MCF 10A (cell line): ENCODE measurements at regions not wholly inside any gene's neighbourhood (a gene's known extent, or its start where the extent isn't known, plus 50 kb on each side); places are given as distances from the start of the nearest gene placed in this dataset.

ENCODE experiments used
- BruUV-seq: library from RNA; stranded (reverse); fragments of 400-500 nt; replicated peaks from 2 replicates; lab custom pipeline; 2021; lab: Mats Ljungman, UMichigan
- CTCF ChIA-PET: fragments of 300-600 bp; sonication (Branson Sonifier 250); formaldehyde crosslinking; extraction: SDS; loops from one replicate; lab custom pipeline; 2021; ENCODE audit warnings: antibody characterized with exemption, inconsistent platforms; lab: Yijun Ruan, JAX
- POLR2A ChIA-PET: fragments of 300-600, 350-650 bp; sonication (Branson Sonifier 250); formaldehyde crosslinking; extraction: SDS; loops from one replicate; lab custom pipeline; 2020; ENCODE audit warnings: antibody characterized with exemption, inconsistent platforms; lab: Yijun Ruan, JAX
- DNase-seq: peaks from one replicate; pipeline ENCODE4 v3.0.0-alpha.2; 2018; ENCODE audit not compliant: unreplicated experiment
- H3K27ac Mint-ChIP-seq: one replicate; pipeline ENCODE4 v1.8.0; 2022; ENCODE audit warnings: mild to moderate bottlenecking, low read depth, mixed read lengths; ENCODE audit not compliant: unreplicated experiment
- H3K27me3 Mint-ChIP-seq: one replicate; pipeline ENCODE4 v1.8.0; 2022; ENCODE audit warnings: mixed read lengths; ENCODE audit not compliant: insufficient read depth, unreplicated experiment
- H3K36me3 Mint-ChIP-seq: one replicate; pipeline ENCODE4 v1.8.0; 2022; ENCODE audit warnings: mild to moderate bottlenecking, moderate library complexity, mixed read lengths; ENCODE audit not compliant: insufficient read depth, unreplicated experiment
- H3K4me1 Mint-ChIP-seq: one replicate; pipeline ENCODE4 v1.8.0; 2022; ENCODE audit warnings: mixed read lengths; ENCODE audit not compliant: insufficient read depth, unreplicated experiment
- H3K4me3 Mint-ChIP-seq: one replicate; pipeline ENCODE4 v1.8.0; 2022; ENCODE audit warnings: mild to moderate bottlenecking, moderate library complexity, mixed read lengths; ENCODE audit not compliant: unreplicated experiment
- H3K9me3 Mint-ChIP-seq: one replicate; pipeline ENCODE4 v1.8.0; 2022; ENCODE audit warnings: mixed read lengths; ENCODE audit not compliant: unreplicated experiment
- intact Hi-C: fragments of 100-400 bp; cut with micrococcal nuclease; formaldehyde crosslinking; loops from 2 replicates; pipeline ENCODE4 v1.14.1; 2022
- TF ChIP-seq, protein P1 (sequence below): fragments of 200-600 bp; IDR thresholded peaks from one replicate; pipeline ENCODE4 v1.8.0; 2022; ENCODE audit warnings: antibody characterized with exemption, mild to moderate bottlenecking; ENCODE audit not compliant: unreplicated experiment

DNA sequence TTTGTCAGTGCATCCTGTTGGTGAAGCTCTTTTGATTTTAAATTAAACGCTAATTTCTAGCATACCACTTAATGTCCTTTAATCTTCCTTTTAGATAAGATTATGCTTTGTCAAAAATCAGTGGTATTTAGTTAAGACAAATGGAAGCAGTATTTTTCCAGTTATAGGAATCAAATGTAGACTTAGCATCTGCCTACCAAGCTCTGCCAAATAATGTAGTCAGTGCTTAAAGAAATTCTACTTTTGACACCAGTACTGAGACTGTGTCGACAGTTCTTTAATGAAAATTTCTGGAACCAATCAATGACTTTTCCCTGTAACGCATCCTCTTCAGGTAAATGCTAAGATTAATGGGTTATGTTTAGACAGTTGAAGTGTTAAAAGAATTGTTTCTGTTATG lies 803.3 kb upstream of the FAM98A start:
- intact Hi-C loops: no loop called here
- no peaks in the 10 kb centered on the region for H3K4me1 Mint-ChIP-seq
- H3K27ac Mint-ChIP-seq: no peak overlapping the region
- TF ChIP-seq, protein P1, sequence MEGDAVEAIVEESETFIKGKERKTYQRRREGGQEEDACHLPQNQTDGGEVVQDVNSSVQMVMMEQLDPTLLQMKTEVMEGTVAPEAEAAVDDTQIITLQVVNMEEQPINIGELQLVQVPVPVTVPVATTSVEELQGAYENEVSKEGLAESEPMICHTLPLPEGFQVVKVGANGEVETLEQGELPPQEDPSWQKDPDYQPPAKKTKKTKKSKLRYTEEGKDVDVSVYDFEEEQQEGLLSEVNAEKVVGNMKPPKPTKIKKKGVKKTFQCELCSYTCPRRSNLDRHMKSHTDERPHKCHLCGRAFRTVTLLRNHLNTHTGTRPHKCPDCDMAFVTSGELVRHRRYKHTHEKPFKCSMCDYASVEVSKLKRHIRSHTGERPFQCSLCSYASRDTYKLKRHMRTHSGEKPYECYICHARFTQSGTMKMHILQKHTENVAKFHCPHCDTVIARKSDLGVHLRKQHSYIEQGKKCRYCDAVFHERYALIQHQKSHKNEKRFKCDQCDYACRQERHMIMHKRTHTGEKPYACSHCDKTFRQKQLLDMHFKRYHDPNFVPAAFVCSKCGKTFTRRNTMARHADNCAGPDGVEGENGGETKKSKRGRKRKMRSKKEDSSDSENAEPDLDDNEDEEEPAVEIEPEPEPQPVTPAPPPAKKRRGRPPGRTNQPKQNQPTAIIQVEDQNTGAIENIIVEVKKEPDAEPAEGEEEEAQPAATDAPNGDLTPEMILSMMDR: no peak
- H3K4me3 Mint-ChIP-seq: no peak overlapping the region
- no peak for DNase-seq
- no TSS peak for BruUV-seq
- ChIA-PET CTCF (interaction anchor here (1.1 kb wide), 1 partner anchor 67 kb away, joined by 3 read pairs; no protein-coding TSS in a partner anchor), POLR2A (no interaction called here)
- H3K36me3 Mint-ChIP-seq: no peaks in the 10 kb centered on the region
- no peaks in the 10 kb centered on the region for H3K9me3 Mint-ChIP-seq
- H3K27me3 Mint-ChIP-seq: no peaks in the 10 kb centered on the region

- CTCF ChIA-PET: interaction anchor here (0.6 to 1.0 kb wide), 3 partner anchors 18 to 134 kb away, joined by 3 to 4 read pairs (median 3); no protein-coding TSS in a partner anchor
- POLR2A ChIA-PET: no interaction called here
- no TSS peak for BruUV-seq
- TF ChIP-seq, protein P1: no peak
- H3K27me3 Mint-ChIP-seq: no peaks in the 10 kb centered on the region
- no peaks in the 10 kb centered on the region for H3K36me3 Mint-ChIP-seq
- intact Hi-C loops: no loop called here
- no peak for DNase-seq
- H3K9me3 Mint-ChIP-seq: no peaks in the 10 kb centered on the region
- no peak overlapping the region for H3K4me3 Mint-ChIP-seq
- H3K27ac Mint-ChIP-seq: no peak overlapping the region
- H3K4me1 Mint-ChIP-seq: no peaks in the 10 kb centered on the region
These were observed 802.1 kb upstream of the FAM98A start for GRCh38 chr2:34401186-34401585.

DNA sequence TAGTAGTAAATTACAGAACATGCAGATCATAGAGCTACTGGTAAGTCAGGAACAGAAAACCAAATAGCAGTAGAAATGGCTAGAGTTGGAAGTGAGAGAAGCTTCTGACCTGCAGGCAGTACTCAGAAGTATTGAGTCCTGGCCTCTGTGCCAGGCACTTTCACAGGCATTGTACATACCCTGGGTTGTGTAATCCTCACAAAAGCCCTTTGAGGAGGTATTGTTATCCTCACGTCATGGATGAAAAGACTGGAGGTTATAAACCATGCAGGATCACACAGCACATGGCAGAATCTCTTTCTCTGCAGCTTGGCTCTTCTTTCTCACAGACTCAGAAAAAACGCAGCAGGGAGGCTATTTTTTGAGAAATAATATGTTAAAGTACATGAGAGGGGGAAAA lies 789.3 kb upstream of the FAM98A start:
- H3K36me3 Mint-ChIP-seq: no peaks in the 10 kb centered on the region
- no peaks in the 10 kb centered on the region for H3K27me3 Mint-ChIP-seq
- TF ChIP-seq, protein P1: no peak
- no peak overlapping the region for H3K27ac Mint-ChIP-seq
- ChIA-PET POLR2A (no interaction called here), CTCF (no interaction called here)
- BruUV-seq: no TSS peak
- H3K4me3 Mint-ChIP-seq: no peak overlapping the region
- no peaks in the 10 kb centered on the region for H3K4me1 Mint-ChIP-seq
- H3K9me3 Mint-ChIP-seq: peaks cover 8% of the 10 kb centered on the region
- intact Hi-C loops: no loop called here
- no peak for DNase-seq

DNA sequence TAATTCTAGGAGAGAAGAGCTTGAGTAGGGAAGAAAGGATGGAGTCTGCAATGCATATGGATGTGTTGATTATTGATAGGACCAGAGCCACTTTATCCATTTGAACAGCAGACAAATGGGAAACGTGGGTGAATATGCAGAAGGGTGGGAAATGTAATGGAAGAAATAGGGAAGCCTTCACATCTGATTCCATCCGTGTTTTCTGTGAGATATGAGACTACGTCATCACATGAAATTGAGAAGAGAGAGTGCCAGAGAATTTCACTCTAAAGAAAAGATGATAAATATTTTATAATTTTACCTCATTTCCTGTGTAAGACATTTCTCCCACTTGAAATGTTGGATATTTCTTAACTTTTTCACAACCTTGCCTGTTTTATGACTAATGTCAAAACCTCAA lies 788.4 kb upstream of the FAM98A start:
- POLR2A ChIA-PET: no interaction called here

More for the DNA sequence above, 788.4 kb upstream of the FAM98A start:
- H3K4me3 Mint-ChIP-seq: no peak overlapping the region
- CTCF ChIA-PET: no interaction called here
- no peaks in the 10 kb centered on the region for H3K27me3 Mint-ChIP-seq
- no peak for DNase-seq
- peaks cover 8% of the 10 kb centered on the region for H3K9me3 Mint-ChIP-seq
- TF ChIP-seq, protein P1: no peak
- H3K36me3 Mint-ChIP-seq: no peaks in the 10 kb centered on the region
- BruUV-seq: no TSS peak
- H3K27ac Mint-ChIP-seq: no peak overlapping the region
- H3K4me1 Mint-ChIP-seq: no peaks in the 10 kb centered on the region
- intact Hi-C loops: no loop called here
